Esophagus squamous epithelium (tissue), 5 donors: ENCODE measurements at regions not wholly inside any gene's neighbourhood (a gene's known extent, or its start where the extent isn't known, plus 50 kb on each side); places are given as distances from the start of the nearest gene placed in this dataset.

Experiments used
- DNase-seq: peaks from one replicate; lab custom pipeline; 2025; lab: John Stamatoyannopoulos, UW
- H3K27ac ChIP-seq, 4 donors: fragments of 200-600 bp; sonication (generic); one replicate each; pipeline ENCODE4 v1.5.1; 2016 to 2019; ENCODE audit warnings: mild to moderate bottlenecking in 1 of 4
- H3K27me3 ChIP-seq, 4 donors: fragments of 200-600 bp; sonication (generic); 1 replicate in 3 of 4; 2 replicates in 1 of 4; pipeline versions ENCODE4 v1.5.1 to v1.6.0; 2017 to 2021; ENCODE audit warnings: antibody characterized with exemption in 1 of 4
- H3K36me3 ChIP-seq, 3 donors: fragments of 200-600 bp; sonication (generic); one replicate each; pipeline ENCODE4 v1.5.1; 2016 to 2019
- H3K4me1 ChIP-seq, 3 donors: fragments of 200-600 bp; sonication (generic); one replicate each; pipeline ENCODE4 v1.5.1; 2017 to 2019
- H3K4me3 ChIP-seq, 4 donors: fragments of 200-600 bp; sonication (generic); 1 replicate in 3 of 4; 2 replicates in 1 of 4; pipeline ENCODE4 v1.5.1; 2016 to 2019; ENCODE audit warnings: mild to moderate bottlenecking in 2 of 4, moderate library complexity in 1 of 4
- H3K9me3 ChIP-seq, 3 donors: fragments of 200-600 bp; sonication (generic); one replicate each; pipeline ENCODE4 v1.5.1; 2016 to 2019
- CTCF ChIP-seq, 6 experiments: fragments of 450-650 bp in 4 of 6; fragments of 200-600 bp in 2 of 6; sonication (generic) in 2 of 6; IDR thresholded peaks; one replicate each; pipeline ENCODE4 v1.5.1; 2016 to 2019; ENCODE audit warnings: antibody characterized with exemption in 6 of 6, mild to moderate bottlenecking in 4 of 6, moderate library complexity in 4 of 6
- POLR2A ChIP-seq, 4 donors: fragments of 450-650 bp; IDR thresholded peaks; one replicate each; pipeline ENCODE4 v1.6.1; 2017; ENCODE audit warnings: antibody characterized with exemption in 4 of 4, mild to moderate bottlenecking in 4 of 4, moderate library complexity in 3 of 4
- WGBS, 2 donors: methylation state at CpG; one replicate each; pipeline ENCODE4 v1.1.5; 2018; 5-methylcytosine and 5-hydroxymethylcytosine counted together
- intact Hi-C: fragments of 100-400 bp; cut with DNase I; formaldehyde crosslinking; loops from one replicate; pipeline ENCODE4 v1.15.0; 2022
- donor health status: DM: yes; HTN: yes; CAD: no.

DNA sequence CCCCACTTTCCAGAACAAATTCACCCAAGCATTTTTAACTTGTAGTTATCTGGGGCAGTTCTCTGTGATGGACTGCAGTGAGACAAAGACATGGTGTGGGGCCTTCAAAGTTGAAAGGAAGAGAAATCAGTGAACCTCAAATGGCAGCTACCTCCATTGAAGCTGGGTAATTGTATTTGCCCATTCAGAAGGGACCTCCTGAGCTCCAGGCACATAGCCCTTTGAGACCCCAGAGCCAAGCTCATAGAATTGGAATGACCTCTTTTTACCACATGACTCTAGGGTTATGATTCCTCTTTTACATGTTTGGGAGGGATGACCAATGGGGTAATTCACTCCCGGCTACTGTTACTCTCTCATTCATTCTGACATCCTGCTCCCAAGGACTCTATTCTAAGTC lies 368.4 kb upstream of the ITGA1 start:
- Histone ChIP-seq H3K36me3 (no peaks in the 10 kb centered on the region), H3K27me3 (no peaks in the 10 kb centered on the region), H3K9me3 (no peaks in the 10 kb centered on the region), H3K4me1 (no peaks in the 10 kb centered on the region), H3K4me3 (no peak overlapping the region), H3K27ac (no peak overlapping the region)
- whole genome bisulfite sequencing, 2 donors: 50 to 88% methylated on average over 1 of the region's 1 CpG
- DNase-seq: no peak
- TF ChIP-seq CTCF (IDR thresholded peaks at IDR 0.05) (no peak), POLR2A (IDR thresholded peaks at IDR 0.05) (no peak)
- intact Hi-C loops: no loop called here

DNA sequence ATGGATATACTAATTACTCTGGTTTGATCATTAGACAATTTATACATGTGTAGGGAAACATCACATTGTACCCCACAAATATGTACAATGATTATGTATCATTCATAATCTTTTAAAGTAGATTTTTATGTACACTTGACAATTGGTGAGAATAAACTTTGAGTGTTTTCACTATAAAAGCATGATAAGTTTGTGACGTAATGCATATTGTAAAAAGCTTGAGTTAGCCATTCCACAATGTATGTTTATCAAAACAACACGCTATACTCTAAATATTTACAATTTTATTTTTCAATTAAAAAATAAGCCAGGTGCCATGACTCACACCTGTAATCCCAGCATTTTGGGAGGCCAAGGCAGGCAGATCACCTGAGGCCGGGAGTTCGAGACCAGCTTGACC lies 360.1 kb upstream of the ITGA1 start:
- Histone ChIP-seq H3K9me3 (no peaks in the 10 kb centered on the region), H3K4me3 (no peak overlapping the region), H3K27ac (no peak overlapping the region), H3K27me3 (no peaks in the 10 kb centered on the region), H3K36me3 (no peaks in the 10 kb centered on the region), H3K4me1 (no peaks in the 10 kb centered on the region)
- intact Hi-C loops: no loop called here
- no peak for DNase-seq
- TF ChIP-seq CTCF (IDR thresholded peaks at IDR 0.05) (no peak), POLR2A (IDR thresholded peaks at IDR 0.05) (no peak)
- 79 to 93% methylated on average over 4 of the region's 4 CpGs for WGBS, 2 donors

- Histone ChIP-seq H3K27me3 (no peaks in the 10 kb centered on the region), H3K4me1 (no peaks in the 10 kb centered on the region), H3K9me3 (no peaks in the 10 kb centered on the region), H3K36me3 (no peaks in the 10 kb centered on the region), H3K4me3 (no peak overlapping the region), H3K27ac (no peak overlapping the region)
- intact Hi-C loops: no loop called here
- no peak for TF ChIP-seq CTCF (IDR thresholded peaks at IDR 0.05)
- no peak for TF ChIP-seq POLR2A (IDR thresholded peaks at IDR 0.05)
- no peak for DNase-seq
- whole genome bisulfite sequencing, 2 donors: 74 to 83% methylated on average over 3 of the region's 3 CpGs
These were observed 358.7 kb upstream of the ITGA1 start for GRCh38 chr5:52428977-52429489.

GRCh38 chr5:52441768-52442167 lies 345.9 kb upstream of the ITGA1 start:
- DNase-seq: no peak
- no peaks in the 10 kb centered on the region for H3K27me3 ChIP-seq
- H3K9me3 ChIP-seq: peaks cover 0 to 4% (median 0%) of the 10 kb centered on the region in 3 donors
- no peaks in the 10 kb centered on the region for H3K4me1 ChIP-seq
- H3K27ac ChIP-seq: no peak overlapping the region
- no peak overlapping the region for H3K4me3 ChIP-seq
- WGBS, 2 donors: 92 to 96% methylated on average over 1 of the region's 1 CpG
- intact Hi-C loops: no loop called here
- no peaks in the 10 kb centered on the region for H3K36me3 ChIP-seq
- TF ChIP-seq CTCF (IDR thresholded peaks at IDR 0.05) (no peak), POLR2A (IDR thresholded peaks at IDR 0.05) (no peak)

DNA sequence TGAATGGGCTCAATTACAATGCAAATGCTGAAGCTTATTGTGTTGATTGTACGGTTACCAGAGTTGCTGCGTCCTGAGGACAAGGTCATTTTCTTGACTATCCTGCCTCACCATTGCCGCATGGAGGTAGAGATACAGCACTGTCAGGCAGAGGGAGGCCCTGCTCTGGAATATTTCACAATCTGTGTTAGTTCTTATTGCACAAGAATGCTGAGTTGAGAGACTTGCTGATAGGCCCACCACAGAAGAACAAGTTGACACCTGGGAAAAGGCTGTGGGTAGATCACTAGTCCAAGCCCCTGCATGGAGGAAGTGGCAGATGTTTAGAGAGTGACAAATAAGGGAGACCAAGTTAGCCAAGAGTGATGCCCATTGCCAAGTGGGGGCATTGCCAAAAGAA lies 344.5 kb upstream of the ITGA1 start:
- H3K27ac ChIP-seq: no peak overlapping the region
- H3K4me1 ChIP-seq: no peaks in the 10 kb centered on the region
- intact Hi-C loops: no loop called here
- peaks cover 0 to 4% (median 0%) of the 10 kb centered on the region in 3 donors for H3K9me3 ChIP-seq
- H3K4me3 ChIP-seq: no peak overlapping the region
- no peaks in the 10 kb centered on the region for H3K36me3 ChIP-seq
- TF ChIP-seq POLR2A (IDR thresholded peaks at IDR 0.05): no peak
- H3K27me3 ChIP-seq: no peaks in the 10 kb centered on the region
- DNase-seq: no peak
- WGBS, 2 donors: 86 to 100% methylated on average over 3 of the region's 3 CpGs

DNA sequence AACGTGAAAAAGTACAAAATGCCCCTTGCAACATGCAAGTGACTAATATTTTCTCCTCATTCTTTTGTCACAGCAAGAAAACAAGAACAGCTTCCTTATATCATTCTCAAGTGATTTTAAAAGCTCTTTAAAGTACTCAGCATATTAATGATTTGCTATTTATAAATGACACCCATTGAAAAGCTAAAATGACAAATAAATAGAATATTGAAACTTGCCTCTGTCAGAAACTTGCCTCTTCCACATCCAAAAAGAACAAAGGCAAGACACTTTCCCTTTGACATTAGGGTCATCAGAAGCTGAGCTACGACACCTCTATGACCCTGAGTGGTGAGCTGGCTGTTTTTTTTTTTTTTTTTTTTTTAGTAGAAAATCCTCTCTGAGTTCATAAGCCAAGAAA lies 339.6 kb upstream of the ITGA1 start:
- no peak overlapping the region for H3K4me3 ChIP-seq
- DNase-seq: no peak
- intact Hi-C loops: no loop called here
- H3K27ac ChIP-seq: no peak overlapping the region
- no peaks in the 10 kb centered on the region for H3K9me3 ChIP-seq
- WGBS, 2 donors: 30 to 47% methylated on average over 2 of the region's 2 CpGs
- H3K36me3 ChIP-seq: no peaks in the 10 kb centered on the region
- H3K27me3 ChIP-seq: no peaks in the 10 kb centered on the region
- H3K4me1 ChIP-seq: no peaks in the 10 kb centered on the region
- TF ChIP-seq POLR2A (IDR thresholded peaks at IDR 0.05): no peak
- TF ChIP-seq CTCF (IDR thresholded peaks at IDR 0.05): no peak
